ENCODE measurements at regions not wholly inside any gene's neighbourhood (a gene's known extent, or its start where the extent isn't known, plus 50 kb on each side); places are given as distances from the start of the nearest gene placed in this dataset.
A peak's percentile ranks its signal among the peaks of the same experiment; 100 is the strongest.

GRCh38 chr6:55064711-55065420 is 109.4 kb upstream of the HCRTR2 start:
- in situ Hi-C loops (cut with HindIII; ENCODE audit: low pct_unique_long_range_greater_than_20kb, low sequenced_read_pairs) = no loop called here
- ChIA-PET CTCF (no interaction called here), POLR2A (no interaction called here)
- TF ChIP-seq SIN3A (IDR thresholded peaks at IDR 0.05; ENCODE audit: borderline replicate concordance, insufficient read depth, low read depth, low read length) (no peak), CTCF (IDR thresholded peaks at IDR 0.05) (no peak), POLR2AphosphoS5 (IDR thresholded peaks at IDR 0.05; ENCODE audit: low read depth, low read length) (no peak), REST (IDR thresholded peaks at IDR 0.05; ENCODE audit: insufficient read depth in 1 of 2, low read depth in 2 of 2, low read length in 1 of 2) (no peak), TCF7L2 (IDR thresholded peaks at IDR 0.05; ENCODE audit: low read depth, low read length) (no peak)
- no peak overlapping the region for H3K27ac ChIP-seq (ENCODE audit: low read length)
- no peak overlapping the region for H3K4me3 ChIP-seq (ENCODE audit: low read depth in 2 of 2, low read length in 2 of 2)
- intact Hi-C loops (cut with micrococcal nuclease; ENCODE audit: unreplicated experiment) = loop anchor here (5.0 kb wide), 2 partner anchors 348 to 1078 kb away; no protein-coding TSS in a partner anchor
- no TSS peak for BruUV-seq (replicated peaks)
- no peak for ATAC-seq
- no peaks in the 10 kb centered on the region for H3K4me1 ChIP-seq (ENCODE audit: control insufficient read depth, insufficient read depth, low read length)
- no peak for DNase-seq (ENCODE audit: low read depth, low spot score)
- H3K27me3 ChIP-seq (ENCODE audit: control insufficient read depth, insufficient read depth, low read length) = no peaks in the 10 kb centered on the region
- H3K9me3 ChIP-seq (ENCODE audit: control insufficient read depth, insufficient read depth, low read depth, low read length) = no peaks in the 10 kb centered on the region
- H3K36me3 ChIP-seq (ENCODE audit: control insufficient read depth, insufficient read depth, low read length) = no peaks in the 10 kb centered on the region

GRCh38 chr6:55069132-55069781 is 105.1 kb upstream of the HCRTR2 start:
- intact Hi-C loops (cut with micrococcal nuclease; ENCODE audit: unreplicated experiment) (loop anchor here (5.0 kb wide), 2 partner anchors 352 to 1082 kb away; no protein-coding TSS in a partner anchor), in situ Hi-C loops (cut with HindIII; ENCODE audit: low pct_unique_long_range_greater_than_20kb, low sequenced_read_pairs) (no loop called here)
- H3K27ac ChIP-seq (ENCODE audit: low read length) = no peak overlapping the region
- ChIA-PET POLR2A (interaction anchor here (0.5 kb wide), 1 partner anchor 1531 kb away, joined by 5 read pairs; no protein-coding TSS in a partner anchor), CTCF (interaction anchor here (0.7 to 1.1 kb wide), 2 partner anchors 352 to 566 kb away, joined by 3 to 9 read pairs; no protein-coding TSS in a partner anchor)
- no peaks in the 10 kb centered on the region for H3K9me3 ChIP-seq (ENCODE audit: control insufficient read depth, insufficient read depth, low read depth, low read length)
- H3K4me3 ChIP-seq (ENCODE audit: low read depth in 2 of 2, low read length in 2 of 2) = no peak overlapping the region
- ATAC-seq (no peak), DNase-seq (ENCODE audit: low read depth, low spot score) (peak; percentile 25)
- TF ChIP-seq CTCF (IDR thresholded peaks at IDR 0.05) = peak; percentile 69
- no peak for TF ChIP-seq REST (IDR thresholded peaks at IDR 0.05; ENCODE audit: insufficient read depth in 1 of 2, low read depth in 2 of 2, low read length in 1 of 2)
- H3K36me3 ChIP-seq (ENCODE audit: control insufficient read depth, insufficient read depth, low read length) = no peaks in the 10 kb centered on the region
- H3K27me3 ChIP-seq (ENCODE audit: control insufficient read depth, insufficient read depth, low read length) = no peaks in the 10 kb centered on the region
- no peaks in the 10 kb centered on the region for H3K4me1 ChIP-seq (ENCODE audit: control insufficient read depth, insufficient read depth, low read length)
- no TSS peak for BruUV-seq (replicated peaks)

All from Panc1 (cell line).